ENCODE measurements at regions not wholly inside any gene's neighbourhood (a gene's known extent, or its start where the extent isn't known, plus 50 kb on each side); places are given as distances from the start of the nearest gene placed in this dataset.

DNA sequence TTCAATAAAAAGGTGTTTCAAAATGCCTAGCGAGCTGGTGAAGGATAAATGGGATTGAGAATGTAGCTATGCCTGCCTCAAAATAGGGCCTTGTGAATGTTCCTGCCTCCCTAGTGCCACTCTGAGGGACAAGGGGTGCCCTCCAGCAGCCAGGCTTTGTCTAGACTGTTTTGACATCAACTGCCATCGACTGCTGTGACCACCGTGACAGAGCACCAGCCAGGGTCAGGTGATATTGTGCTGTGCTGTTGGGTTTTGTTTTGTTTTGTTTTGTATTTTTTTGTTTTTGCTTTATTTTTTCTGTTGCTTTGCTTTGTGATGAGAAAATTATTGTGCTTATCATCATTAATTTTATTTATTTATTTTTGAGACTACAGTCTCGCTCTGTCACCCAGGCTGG, 144.8 kb downstream of the SMAD6 start:
- Histone ChIP-seq H3K27ac (no peak overlapping the region), H3K27me3 (no peaks in the 10 kb centered on the region), H3K4me3 (no peak overlapping the region), H3K36me3 (no peaks in the 10 kb centered on the region), H3K4me1 (peaks cover 23 to 40% (median 36%) of the 10 kb centered on the region in 4 donors), H3K9me3 (no peaks in the 10 kb centered on the region)
- WGBS, 2 donors = 77 to 92% methylated on average over 4 of the region's 4 CpGs
- no peak for ATAC-seq (ENCODE audit: low FRiP score in 2 of 2)
- TF ChIP-seq POLR2AphosphoS5 (IDR thresholded peaks at IDR 0.05) (no peak), EP300 (IDR thresholded peaks at IDR 0.05) (no peak), POLR2A (IDR thresholded peaks at IDR 0.05) (no peak)
- TF ChIP-seq, protein P1, sequence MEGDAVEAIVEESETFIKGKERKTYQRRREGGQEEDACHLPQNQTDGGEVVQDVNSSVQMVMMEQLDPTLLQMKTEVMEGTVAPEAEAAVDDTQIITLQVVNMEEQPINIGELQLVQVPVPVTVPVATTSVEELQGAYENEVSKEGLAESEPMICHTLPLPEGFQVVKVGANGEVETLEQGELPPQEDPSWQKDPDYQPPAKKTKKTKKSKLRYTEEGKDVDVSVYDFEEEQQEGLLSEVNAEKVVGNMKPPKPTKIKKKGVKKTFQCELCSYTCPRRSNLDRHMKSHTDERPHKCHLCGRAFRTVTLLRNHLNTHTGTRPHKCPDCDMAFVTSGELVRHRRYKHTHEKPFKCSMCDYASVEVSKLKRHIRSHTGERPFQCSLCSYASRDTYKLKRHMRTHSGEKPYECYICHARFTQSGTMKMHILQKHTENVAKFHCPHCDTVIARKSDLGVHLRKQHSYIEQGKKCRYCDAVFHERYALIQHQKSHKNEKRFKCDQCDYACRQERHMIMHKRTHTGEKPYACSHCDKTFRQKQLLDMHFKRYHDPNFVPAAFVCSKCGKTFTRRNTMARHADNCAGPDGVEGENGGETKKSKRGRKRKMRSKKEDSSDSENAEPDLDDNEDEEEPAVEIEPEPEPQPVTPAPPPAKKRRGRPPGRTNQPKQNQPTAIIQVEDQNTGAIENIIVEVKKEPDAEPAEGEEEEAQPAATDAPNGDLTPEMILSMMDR (IDR thresholded peaks at IDR 0.05) = no peak
- no peak for DNase-seq

DNA sequence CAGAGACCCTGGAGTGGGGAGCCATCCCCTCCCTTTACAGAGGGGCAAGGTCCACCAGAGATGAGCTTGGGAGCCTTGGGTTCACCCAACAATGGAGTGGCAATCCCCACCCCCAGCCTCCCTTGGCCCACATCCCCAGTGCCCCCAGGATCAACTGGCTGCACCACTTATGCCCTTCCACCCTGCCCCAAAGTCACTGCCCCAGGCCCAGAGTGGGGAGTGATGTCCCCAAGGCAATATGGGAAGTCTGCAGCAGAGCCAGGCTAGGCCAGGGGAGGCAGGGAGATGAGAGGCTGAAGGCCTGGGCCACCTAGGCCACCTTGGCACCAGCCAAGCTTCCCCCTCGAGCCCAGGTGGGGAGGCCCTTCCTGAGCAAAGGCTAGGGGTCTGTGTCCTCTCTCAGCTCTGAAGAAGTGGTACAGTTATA, 145.5 kb downstream of the SMAD6 start:
- no peaks in the 10 kb centered on the region for H3K9me3 ChIP-seq
- H3K4me1 ChIP-seq = peaks cover 19 to 39% (median 34%) of the 10 kb centered on the region in 4 donors
- H3K4me3 ChIP-seq = no peak overlapping the region
- H3K36me3 ChIP-seq = no peaks in the 10 kb centered on the region
- ATAC-seq (ENCODE audit: low FRiP score in 2 of 2) (no peak), DNase-seq (peak; percentile 18 to 34)
- H3K27ac ChIP-seq = no peak overlapping the region
- TF ChIP-seq POLR2A (IDR thresholded peaks at IDR 0.05) = no peak
- no peak for TF ChIP-seq POLR2AphosphoS5 (IDR thresholded peaks at IDR 0.05)
- TF ChIP-seq, protein P1 (IDR thresholded peaks at IDR 0.05) = no peak
- no peak for TF ChIP-seq EP300 (IDR thresholded peaks at IDR 0.05)
- no peaks in the 10 kb centered on the region for H3K27me3 ChIP-seq
- 100% methylated on average over 1 of the region's 1 CpG for WGBS, 2 donors

DNA sequence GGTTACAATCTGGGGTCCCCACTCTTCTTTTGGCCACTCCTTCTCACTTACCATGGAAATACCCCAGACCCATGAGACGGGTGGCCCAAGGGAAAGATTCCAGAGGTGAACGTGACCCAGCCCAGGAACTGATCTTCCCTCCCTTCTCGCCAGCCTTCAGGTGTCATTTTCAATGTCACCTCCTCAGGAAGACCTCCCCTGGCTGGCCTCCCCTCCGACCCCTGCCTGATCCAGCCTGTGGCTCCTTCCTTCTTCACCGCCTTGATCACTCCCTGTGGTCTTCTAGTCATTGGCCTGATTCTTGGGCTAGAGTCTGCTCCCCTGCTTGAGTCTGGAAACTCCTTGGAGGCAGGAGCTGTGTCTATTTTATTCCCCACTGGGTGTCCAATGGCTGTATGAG, 146.1 kb downstream of the SMAD6 start:
- Histone ChIP-seq H3K4me3 (no peak overlapping the region), H3K27ac (no peak overlapping the region), H3K27me3 (no peaks in the 10 kb centered on the region), H3K9me3 (no peaks in the 10 kb centered on the region), H3K4me1 (peaks cover 16 to 36% (median 32%) of the 10 kb centered on the region in 4 donors), H3K36me3 (no peaks in the 10 kb centered on the region)
- DNase-seq (no peak), ATAC-seq (ENCODE audit: low FRiP score in 2 of 2) (no peak)
- 85 to 95% methylated on average over 5 of the region's 5 CpGs for WGBS, 2 donors
- no peak for TF ChIP-seq POLR2A (IDR thresholded peaks at IDR 0.05)
- TF ChIP-seq, protein P1 (IDR thresholded peaks at IDR 0.05) = no peak

DNA sequence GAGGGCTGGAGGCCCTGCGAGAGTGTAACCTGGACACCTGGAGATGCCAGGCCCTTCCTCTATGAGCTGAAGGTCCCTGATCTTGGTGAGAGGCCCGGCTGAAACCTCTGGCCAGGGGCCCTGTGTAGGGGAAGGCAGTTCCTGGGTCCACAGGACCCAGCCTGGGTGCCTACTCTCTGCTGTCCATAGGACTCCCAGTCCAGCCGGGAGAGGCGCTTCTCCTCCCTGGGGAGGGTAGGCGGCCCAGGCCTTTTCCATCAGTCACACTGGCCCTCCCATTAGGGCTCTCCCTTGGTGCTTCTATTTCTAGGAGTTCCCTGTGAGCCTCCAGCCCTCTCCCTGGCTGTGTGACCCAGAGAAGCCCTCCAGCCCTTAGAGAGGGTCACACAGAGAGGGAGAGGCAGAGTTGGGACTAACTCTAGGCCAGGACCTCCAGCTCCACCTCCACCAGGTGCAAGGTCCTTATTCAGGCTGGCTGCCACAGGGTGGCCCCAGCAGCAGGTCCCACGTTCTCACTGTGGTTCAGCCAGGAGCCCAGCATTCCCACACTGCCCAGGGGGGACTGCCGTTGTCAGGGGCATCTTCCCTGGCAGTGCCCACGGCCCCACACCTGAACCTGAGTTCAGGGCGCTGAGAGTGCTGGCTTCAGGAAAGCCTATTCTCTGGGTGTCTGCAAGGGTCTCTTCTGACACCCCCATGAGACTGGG, 146.8 kb downstream of the SMAD6 start:
- Histone ChIP-seq H3K27me3 (no peaks in the 10 kb centered on the region), H3K9me3 (no peaks in the 10 kb centered on the region), H3K4me1 (peaks cover 13 to 33% (median 27%) of the 10 kb centered on the region in 4 donors), H3K36me3 (no peaks in the 10 kb centered on the region), H3K27ac (peak overlapping the region in 1 of 4 donors; percentile 29), H3K4me3 (no peak overlapping the region)
- no peak for ATAC-seq (ENCODE audit: low FRiP score in 2 of 2)
- WGBS, 2 donors = 74 to 90% methylated on average over 3 to 6 of the region's 9 CpGs
- peak in 1 of 2 donors; percentile 19 for DNase-seq
- TF ChIP-seq, protein P1 (IDR thresholded peaks at IDR 0.05) = no peak
- TF ChIP-seq POLR2A (IDR thresholded peaks at IDR 0.05) = no peak
- no peak for TF ChIP-seq POLR2AphosphoS5 (IDR thresholded peaks at IDR 0.05)
- TF ChIP-seq EP300 (IDR thresholded peaks at IDR 0.05) = no peak

DNA sequence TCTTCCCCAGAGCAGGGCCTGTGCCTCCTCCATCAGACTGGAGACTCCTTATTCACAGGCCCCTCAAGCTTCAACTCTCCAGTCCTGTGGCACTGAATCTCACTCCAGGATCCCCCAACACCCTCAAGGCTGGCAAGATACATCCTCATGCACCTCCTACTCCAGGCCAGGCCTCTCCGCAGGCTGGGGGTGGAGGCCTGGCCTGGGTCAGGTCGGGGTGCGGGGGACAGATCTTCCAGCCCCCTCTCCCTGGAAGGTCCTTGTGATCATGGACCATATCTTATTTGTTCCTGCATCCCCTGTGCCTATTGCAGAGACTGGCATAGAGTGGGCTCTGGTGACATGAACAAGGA, 147.3 kb downstream of the SMAD6 start:
- Histone ChIP-seq H3K9me3 (no peaks in the 10 kb centered on the region), H3K4me3 (no peak overlapping the region), H3K36me3 (no peaks in the 10 kb centered on the region), H3K4me1 (peaks cover 13 to 29% (median 23%) of the 10 kb centered on the region in 4 donors), H3K27me3 (no peaks in the 10 kb centered on the region), H3K27ac (no peak overlapping the region)
- ATAC-seq (ENCODE audit: low FRiP score in 2 of 2) (no peak), DNase-seq (peak in 1 of 2 donors; percentile 6)
- TF ChIP-seq POLR2A (IDR thresholded peaks at IDR 0.05) (no peak), EP300 (IDR thresholded peaks at IDR 0.05) (no peak), POLR2AphosphoS5 (IDR thresholded peaks at IDR 0.05) (no peak)
- TF ChIP-seq, protein P1 (IDR thresholded peaks at IDR 0.05) = no peak
- 94% methylated on average over 3 of the region's 3 CpGs; no CpG with 5 or more reads in 1 of the 2 donors for WGBS, 2 donors

Measured in upper lobe of left lung (tissue), 6 donors.